ENCODE measurements at regions not wholly inside any gene's neighbourhood (a gene's known extent, or its start where the extent isn't known, plus 50 kb on each side); places are given as distances from the start of the nearest gene placed in this dataset.

DNA sequence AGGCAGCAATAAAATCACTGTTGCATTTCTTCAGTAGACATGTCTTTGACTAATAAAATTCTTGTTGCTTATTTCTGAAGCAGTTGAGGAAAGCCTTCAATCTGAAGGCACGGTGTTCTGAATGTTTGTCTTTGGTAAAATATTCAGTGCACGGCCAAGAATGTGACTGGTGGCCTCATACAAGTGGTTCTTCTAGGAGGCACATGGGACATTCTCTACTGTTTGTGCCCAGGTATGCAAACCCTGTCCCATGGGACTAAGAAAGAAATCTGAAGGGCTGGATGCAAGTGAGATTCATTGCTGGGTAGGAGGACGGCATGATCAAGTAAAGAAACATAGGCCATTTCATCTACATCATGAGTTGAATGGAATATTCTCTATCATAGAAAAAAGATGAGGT lies 250.6 kb upstream of the NR2F2 start:
- DNase-seq: no peak

DNA sequence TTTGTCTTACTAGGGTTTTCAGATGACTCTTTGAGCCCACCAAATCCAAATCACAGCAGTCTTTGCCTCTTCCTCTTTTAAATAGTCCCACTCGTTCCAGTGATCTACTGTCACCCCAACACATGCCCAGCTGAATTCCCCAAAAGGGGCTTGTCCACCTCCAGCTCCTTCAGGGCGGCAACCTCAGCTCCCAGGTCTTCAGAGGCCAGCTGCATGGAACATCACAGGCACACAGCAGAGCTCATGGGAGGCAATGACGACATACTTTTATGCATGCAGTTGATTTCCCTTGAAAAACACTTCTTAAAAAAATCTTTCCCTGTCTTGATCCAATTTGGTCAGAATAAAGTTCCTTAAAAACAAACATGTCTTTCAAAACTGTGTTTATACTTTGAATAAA lies 244.3 kb upstream of the NR2F2 start:
- no peak for DNase-seq

GRCh38 chr15:96087180-96087884 lies 243.2 kb upstream of the NR2F2 start:
- DNase-seq: no peak

- DNase-seq: no peak
Observed at GRCh38 chr15:96088650-96089049, 241.8 kb upstream of the NR2F2 start.

DNA sequence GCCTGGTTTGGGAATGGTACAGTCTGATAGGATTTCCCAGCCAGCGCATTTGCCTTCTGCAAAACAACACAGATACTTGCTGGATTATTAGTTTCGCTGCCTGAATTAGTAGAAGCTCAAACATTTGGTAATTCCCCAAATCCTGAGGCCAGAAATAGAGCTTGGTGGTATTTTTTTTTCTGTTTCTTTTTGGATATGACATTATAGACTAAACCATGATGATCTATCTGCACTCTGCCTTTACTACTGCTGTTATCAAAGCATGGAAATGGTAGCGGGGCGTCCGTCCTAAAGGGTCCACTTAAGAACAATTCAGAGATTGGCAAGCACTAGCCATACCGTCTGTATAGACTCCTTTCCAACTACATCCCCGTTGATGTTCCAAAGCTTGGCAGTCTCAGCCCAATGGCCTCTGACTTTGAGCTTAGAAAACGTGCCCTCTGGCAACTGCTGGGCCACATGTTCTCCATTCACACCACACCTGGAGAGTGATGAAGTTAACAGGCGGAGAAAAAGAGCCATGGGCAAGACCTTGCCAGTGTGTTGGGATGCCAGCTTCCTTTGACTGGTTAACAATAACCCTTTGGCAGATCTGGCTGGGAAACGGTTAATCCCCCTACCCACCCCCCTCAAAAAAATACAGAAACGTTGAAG lies 241.0 kb upstream of the NR2F2 start:
- DNase-seq: no peak

GRCh38 chr15:96092186-96092585 lies 238.3 kb upstream of the NR2F2 start:
- DNase-seq: no peak

- DNase-seq: no peak
Observed at GRCh38 chr15:96093063-96093462, 237.4 kb upstream of the NR2F2 start.

DNA sequence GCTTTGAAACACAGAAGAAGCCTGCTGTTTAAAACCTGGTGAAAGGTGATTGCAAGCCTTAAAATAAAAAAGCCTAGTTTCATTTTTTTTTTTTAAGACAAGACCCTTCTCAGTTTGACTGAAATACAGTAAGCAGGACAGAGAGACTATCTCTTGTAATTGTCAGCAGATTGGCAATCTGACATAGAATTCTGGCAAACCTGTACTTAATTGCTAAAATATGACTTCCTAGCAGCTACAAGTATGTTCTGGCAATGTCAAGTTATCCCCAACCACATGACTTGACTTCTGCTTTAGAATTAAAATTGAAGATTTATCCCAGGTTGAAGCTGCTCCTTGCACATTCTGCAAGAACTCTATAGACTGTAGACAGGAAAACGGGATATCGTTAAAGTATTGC lies 232.8 kb upstream of the NR2F2 start:
- no peak for DNase-seq

DNA sequence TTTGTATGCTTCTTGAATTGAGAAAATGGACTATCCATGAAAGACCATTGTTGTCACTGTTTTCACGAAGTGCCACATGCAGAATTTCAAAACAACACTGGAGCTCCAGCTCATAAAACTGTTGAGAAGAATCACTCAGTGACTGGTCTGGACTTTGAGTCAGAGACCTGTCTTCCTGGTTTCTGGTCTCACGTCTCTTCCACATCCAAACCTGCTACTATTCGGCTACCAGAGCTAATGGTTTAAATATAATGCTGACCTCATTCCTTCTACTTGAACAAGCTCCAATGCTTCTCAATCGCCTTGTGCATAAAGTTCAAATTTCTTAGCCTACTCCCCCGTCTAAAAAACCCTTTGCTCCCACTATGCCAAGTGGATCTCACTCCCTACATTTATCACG lies 227.9 kb upstream of the NR2F2 start:
- no peak for DNase-seq

- DNase-seq: no peak
Observed at GRCh38 chr15:96106181-96106580, 224.3 kb upstream of the NR2F2 start.

DNA sequence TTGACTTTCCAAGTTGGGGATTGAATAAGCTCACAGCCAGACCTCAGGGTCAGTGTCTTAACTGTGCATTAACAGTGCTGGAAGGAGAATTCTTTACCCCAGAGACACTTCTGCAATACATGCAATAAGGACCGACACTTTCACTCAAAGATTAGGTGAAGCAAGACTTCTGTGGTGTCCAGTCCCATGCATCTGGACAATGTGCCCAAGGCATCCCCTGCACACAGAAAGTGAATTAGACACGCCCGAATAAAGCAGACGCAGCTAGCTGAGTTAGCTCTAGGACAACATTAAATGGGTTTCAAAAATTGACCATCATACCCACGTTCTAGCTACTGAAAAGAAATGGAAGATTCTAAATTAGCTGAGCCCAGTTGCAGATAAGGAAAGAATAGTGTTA lies 223.9 kb upstream of the NR2F2 start:
- no peak for DNase-seq

DNA sequence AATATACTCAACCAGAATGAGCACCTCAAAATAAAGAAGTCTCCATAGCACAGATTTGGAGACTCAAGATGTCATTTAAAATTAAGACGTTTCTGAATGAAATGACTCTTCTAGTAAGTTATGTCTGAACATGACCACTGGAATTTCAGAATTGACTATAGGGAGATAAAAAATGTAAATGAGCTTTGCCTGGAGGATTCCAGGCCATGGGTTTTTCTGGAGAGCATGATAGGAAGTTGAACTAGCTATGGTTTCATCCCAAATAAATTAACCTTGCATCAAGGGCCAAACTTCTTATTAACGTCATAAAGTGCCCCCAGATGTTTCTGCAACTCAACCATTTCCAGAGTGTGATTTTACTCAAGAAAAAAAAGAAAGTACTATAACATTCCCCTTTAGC lies 222.6 kb upstream of the NR2F2 start:
- no peak for DNase-seq

DNA sequence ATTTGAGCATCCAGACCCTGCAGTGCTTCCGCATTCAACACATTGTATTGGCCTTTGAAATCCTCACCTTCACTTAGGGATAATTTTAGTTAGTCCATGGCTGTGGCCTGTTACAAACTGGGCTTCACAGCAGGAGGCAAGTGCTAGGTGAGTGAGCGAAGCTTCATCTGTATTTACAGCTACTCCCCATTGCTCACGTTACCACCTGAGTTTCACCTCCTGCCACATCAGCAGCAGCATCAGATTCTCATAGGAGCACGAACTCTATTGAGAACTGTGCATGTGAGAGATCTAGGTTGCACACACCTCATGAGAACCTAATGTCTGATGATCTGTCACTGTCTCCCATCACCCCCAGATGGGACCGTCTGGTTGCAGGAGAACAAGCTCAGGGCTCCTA lies 222.1 kb upstream of the NR2F2 start:
- no peak for DNase-seq

- DNase-seq: no peak
Observed at GRCh38 chr15:96109820-96110219, 220.7 kb upstream of the NR2F2 start.

DNA sequence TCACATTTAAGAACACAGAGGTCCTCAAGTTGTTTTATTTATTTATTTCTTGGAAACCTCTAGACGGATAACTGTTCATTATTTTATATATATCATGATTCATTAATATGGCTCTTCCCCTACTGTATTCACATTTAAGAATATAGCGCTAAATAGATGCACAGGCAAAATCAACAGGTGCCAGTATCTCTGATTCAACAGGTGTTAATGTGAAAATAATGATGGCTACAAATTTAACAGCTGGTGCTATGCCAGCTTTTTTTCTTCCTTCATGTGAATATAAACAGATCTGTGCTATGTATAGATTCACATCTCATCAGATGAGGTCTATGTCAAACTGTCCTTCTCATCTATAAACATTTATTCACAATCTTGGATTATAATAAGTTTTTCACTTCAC lies 218.5 kb upstream of the NR2F2 start:
- no peak for DNase-seq

DNA sequence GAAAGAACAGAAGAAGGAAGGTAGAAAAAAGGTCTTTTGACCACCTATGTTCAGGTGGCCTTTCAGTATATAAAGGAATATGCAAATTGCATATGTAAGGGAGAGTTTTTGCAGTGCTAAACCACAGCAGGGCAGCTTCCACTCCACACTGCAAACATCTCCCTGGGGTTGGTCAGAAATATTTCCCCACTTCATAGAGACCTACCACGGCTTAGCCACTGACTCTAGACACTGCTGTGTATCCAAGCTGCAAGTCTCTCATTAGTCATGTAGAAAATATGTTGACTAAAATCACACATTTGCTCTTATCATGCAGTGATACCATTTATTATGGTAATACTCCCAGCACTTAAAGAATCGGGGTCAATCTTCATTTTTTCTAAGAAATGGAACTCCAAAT lies 214.9 kb upstream of the NR2F2 start:
- DNase-seq: no peak

- no peak for DNase-seq
Observed at GRCh38 chr15:96117270-96117669, 213.2 kb upstream of the NR2F2 start.

DNA sequence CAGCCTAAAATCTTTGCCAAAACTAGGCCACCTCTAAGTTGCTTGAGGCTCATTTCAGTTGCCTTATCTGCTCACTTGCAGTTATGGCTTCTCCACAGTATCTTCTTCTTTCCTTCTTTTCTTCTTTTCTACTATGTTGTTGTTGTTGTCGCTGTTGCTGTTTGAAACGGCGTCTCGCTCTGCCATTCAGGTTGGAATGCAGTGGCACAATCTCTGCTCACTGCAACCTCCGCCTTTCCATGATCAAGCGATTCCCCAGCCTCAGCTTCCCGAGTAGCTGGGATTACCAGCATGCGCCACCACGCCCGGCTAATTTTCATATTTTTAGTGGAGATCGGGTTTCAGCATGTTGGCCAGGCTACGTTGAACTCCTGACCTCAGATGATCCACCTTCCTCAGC lies 210.8 kb upstream of the NR2F2 start:
- no peak for DNase-seq

GRCh38 chr15:96121086-96121920 lies 209.2 kb upstream of the NR2F2 start:
- DNase-seq: no peak

DNA sequence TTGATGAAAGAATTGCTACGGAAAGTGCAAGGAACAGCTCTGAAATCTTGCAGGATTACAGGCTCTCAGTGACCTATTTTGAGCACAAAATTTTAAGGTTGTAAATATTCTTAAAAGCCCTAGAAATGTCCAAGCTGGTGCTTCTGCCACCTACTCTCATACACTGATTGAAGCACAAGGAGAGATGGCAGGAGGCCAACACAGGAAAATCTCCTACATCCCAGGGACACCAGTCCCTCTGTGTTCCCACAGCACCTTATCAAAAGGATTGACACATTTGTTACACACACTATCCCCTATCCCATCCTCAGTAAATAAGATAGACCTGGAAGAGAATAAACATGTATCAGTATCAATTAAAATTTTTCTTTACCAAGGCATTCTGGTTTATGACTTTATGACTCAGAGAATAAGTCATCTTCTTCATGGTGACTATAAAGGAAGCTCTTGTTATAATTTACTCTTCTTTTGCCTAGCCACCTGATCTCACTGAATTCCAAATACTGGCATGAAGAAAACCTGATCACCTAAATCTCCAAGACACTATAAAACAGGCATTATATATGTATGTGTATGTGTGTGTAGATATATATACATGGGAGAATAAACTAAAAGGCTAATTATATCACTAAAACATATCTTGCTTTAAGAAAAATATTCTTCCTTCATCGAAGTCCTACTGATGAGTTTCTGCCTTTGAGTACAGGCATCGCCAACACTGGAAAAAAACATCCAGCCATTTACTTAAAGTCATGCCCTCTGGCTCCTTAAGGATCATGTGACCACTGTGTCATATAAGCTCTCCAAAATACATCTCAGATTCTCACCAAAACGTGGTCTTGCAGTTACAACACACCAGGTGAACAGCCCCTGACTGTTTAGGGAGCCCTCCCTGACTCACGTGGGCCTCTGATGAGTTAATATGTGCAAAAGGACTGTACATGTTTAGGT lies 208.1 kb upstream of the NR2F2 start:
- no peak for DNase-seq

- no peak for DNase-seq
Observed at GRCh38 chr15:96123028-96123400, 207.5 kb upstream of the NR2F2 start.

DNA sequence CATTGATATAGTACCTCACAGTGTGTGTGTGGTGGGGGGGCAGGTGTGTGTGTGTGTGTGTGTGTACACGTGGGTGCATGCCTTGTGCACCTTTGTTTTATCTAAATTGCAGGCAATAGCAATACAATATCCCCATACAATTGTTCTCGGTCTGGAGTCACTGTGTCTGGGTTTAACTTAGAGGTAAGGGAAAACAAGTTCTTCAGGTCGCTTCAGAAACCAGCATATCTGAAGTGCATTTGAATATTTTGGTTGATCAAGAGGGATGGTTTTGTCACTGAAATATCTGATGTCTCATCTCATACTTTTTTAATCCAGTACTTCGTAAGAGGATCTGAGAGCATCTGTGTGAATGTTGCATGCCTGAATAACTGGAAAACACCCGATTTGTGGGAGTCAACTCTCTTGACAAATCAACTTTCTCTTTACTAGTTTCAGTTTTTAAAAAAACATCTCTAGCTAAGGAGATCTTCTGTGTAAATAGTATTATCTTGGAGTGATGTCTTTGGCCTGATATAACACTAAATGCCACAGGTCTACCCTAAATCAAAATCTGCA lies 206.8 kb upstream of the NR2F2 start:
- DNase-seq: no peak

GRCh38 chr15:96124436-96124835 lies 206.1 kb upstream of the NR2F2 start:
- no peak for DNase-seq
